CD4-positive, alpha-beta T cell treated with Interleukin-4 for 4 hours (primary cell): ENCODE measurements at regions not wholly inside any gene's neighbourhood (a gene's known extent, or its start where the extent isn't known, plus 50 kb on each side); places are given as distances from the start of the nearest gene placed in this dataset.
"Not testable (repeated sequence)": the region's sequence is repeated elsewhere in the genome, so short reads cannot be mapped to it uniquely, and the experiment has no call there.

ENCODE experiments used
- DNase-seq: peaks from one replicate; pipeline ENCODE4 v3.0.0-alpha.2; 2020

- DNase-seq, result no peak
Measured at GRCh38 chr3:94716326-94717018, 653.6 kb downstream of the NSUN3 start.

- no peak for DNase-seq
Measured at GRCh38 chr3:94734206-94734605, 671.3 kb downstream of the NSUN3 start.

DNA sequence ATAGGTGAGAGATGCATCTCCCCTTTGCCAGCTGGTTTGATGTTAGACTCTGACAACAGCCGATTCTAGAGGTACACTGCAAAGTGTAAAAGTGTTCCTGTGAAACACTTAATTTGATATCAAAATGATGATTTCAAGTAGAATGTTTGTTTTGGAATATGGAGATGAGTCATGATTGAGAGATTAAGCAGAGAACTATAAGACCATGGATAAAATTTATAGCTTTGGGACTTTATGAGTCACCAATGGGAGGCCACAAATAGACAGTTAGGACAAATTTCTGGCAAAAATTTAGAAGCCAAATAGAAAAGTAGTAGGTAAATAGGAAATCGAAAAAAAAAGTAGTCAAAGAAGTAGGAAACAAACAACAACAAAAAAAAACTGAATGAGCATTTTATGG, 672.5 kb downstream of the NSUN3 start:
- DNase-seq, result no peak

DNA sequence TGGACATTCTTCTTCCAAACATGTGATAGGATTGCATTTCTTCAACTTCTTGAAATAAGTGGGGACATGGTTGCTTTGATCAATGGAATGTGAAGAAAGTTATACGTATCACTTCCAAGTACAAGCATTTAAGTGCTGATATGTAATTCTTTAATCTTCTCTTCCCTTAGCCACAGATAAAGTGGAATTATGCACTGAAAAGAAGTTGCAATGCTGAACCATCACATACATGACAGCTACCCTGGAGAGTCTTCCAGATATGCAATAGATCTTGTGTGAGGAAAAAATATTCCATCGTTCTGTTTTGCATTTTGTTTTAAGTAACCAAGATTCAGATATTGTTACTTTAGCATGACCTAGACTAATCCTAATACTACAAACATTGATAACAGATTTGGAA, 674.3 kb downstream of the NSUN3 start:
- DNase-seq, result no peak

DNA sequence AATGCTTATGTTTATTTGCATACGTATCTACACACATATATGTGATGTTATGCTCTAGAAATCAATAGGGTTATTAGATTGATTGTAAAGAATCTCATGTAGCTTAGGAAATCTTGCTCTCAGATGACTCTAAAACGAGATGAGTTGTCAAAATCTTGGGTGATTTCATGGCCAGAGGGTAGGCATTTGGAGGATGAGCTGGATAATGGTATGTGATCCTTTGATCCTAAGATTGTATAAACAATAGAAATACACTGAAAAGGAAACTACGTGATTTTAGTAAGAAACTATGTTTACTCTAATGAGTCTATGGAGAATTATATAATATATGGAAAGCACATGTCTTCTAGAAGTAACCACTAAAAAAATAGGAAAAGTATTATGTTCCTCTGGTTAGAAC, 676.6 kb downstream of the NSUN3 start:
- DNase-seq, result no peak

DNA sequence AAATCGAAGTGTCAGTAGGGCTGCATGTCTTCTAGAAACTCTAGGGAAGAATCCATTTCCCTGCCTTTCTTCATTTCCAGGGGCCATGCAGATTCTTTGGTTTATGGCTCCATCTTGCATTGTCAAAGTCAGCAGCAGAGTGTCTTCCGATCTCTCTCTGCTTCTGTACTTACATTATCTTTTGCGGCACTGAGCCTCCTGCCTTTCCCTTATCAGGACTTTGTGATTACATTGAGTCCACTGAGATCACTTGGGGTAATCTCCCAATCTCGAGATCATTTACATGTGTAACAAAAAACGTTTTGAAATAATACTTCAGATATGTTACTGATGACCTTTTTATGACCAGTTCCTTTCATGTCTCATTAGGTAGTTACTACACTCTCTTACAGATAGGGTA, 695.9 kb downstream of the NSUN3 start:
- no peak for DNase-seq

DNA sequence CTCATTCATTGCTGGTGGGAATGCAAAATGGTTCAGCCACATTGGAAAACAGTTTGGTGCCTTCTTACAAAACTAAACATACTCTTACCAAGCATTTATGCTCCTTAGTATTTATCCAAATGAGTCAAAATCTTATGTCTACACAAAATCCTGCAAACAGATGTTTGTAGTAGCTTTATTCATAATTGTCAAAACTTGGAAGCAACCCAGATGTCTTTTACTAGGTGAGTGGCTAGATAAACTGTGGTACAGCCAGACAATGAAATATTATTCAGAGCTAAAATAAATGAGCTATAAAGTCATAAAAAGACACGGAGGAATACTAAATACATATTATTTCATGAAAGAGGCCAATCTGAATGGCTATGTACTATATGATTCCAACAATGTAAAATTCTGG, 709.5 kb downstream of the NSUN3 start:
- DNase-seq, result no peak

DNA sequence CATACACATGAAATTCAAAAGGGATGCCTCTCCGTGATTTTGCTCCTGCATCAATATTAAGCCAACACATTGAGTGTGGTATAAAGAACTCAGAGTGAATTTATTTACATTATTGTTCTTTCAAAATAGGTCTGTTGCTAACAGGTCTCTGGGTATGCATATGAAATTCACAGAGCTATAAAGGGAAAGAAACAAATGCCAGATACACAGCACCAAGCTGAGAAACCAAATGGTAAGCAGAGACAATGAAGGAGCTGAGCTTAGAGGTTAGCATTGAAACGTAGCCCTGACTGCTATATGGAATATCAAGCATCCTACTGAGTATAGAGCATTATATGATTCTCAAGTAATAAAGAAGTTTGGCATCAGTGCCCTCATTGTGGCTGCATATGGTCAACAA, 712.9 kb downstream of the NSUN3 start:
- no peak for DNase-seq

GRCh38 chr3:94776401-94776915, 713.6 kb downstream of the NSUN3 start:
- DNase-seq, result no peak

- no peak for DNase-seq
Measured at GRCh38 chr3:94778289-94778688, 715.4 kb downstream of the NSUN3 start.

DNA sequence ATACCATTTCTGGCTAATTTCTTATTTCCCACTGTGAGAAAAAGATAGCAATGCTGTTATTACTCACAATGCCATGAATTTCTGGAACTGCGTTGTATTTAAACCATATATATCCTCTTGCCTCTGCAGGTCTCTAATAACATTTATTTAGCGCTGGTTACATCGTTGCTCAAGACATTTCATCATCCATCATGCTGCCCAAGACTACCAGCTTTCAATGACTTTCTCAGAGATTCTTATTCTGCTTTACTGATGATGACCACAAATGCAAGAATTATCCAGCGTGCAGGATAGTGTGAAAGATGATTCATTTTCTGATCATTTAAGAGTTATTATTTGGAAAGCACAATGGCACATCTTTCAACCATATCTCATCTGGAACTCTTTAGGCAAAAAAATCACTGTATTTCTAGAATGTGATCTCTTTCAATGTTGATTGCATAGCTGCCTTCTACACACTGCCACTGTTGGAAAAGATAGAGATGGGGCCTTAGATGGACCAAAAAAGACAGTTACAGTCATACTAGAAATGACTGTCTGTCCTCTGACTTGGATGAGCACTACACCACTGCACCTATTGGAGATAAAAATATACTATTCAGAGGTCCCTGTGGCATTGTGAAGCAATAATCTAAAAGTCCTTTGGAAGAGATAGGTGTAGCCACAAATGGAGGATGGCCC, 716.1 kb downstream of the NSUN3 start:
- no peak for DNase-seq

DNA sequence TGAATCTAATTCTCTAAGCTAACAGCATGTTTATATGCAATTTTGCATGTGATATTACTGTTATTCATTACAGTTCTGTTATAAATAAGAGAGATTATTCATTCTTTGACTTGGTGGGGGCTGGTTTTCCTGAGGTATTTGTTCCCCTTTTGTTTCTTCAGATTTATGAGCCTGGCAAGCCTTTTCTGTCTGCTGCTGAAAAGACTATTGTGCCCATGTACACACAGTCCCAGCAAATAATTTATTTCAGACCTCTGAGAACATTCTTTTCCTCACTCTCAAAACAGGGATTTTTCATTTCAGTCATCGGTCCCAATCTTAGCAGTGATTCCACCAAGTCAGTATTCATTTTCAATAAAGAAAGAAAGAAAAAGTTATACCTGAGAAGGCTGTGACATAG, 716.8 kb downstream of the NSUN3 start:
- no peak for DNase-seq

DNA sequence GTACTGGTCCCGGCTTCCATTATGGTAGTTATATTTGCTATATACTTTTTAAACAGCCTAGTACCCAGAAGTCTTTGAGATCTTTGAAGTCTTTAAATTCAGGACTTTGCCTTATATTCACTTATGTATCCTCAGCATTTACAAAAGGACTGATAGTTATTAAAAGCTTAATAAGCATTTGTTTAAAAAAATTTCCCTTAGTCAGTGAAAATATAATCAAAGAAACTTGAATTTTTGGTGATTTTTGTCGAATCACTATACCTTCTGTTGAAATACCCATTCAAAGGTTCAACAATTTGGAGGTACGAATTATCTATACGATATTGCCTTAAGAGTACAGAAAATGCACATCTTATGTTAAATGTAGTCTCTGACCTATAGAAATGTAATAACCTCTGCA, 721.4 kb downstream of the NSUN3 start:
- no peak for DNase-seq

GRCh38 chr3:94787066-94787465, 724.2 kb downstream of the NSUN3 start:
- DNase-seq, result no peak

- no peak for DNase-seq
Measured at GRCh38 chr3:94787734-94788270, 724.9 kb downstream of the NSUN3 start.

- no peak for DNase-seq
Measured at GRCh38 chr3:94794563-94794962, 731.7 kb downstream of the NSUN3 start.

DNA sequence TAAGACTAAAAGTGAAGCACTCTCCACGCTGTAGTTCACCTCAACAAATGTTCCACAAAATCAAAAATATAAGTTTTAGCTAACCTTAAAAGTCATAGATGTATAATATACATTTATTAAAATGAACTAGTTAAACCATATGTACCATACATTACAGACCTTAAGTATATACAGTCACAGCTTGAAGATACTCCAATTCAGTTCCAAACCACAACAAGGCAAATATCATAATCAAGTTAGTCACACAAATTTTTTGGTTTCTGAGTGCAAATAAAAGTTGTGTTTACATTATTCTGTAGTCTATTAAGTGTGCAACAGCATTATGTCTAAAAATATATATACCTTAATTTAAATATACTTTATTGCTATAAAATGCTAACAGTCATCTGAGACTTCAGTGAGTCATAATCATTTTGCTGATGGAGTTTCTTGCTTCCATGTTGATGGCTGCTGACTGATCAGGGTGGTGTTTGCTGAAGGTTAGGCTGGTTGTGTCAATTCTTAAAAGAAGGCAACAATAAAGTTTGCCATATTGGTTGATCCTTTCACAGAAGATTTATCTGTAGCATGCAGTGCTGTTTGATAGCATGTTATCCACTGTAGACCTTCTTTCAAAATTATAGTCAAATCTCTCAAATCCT, 736.7 kb downstream of the NSUN3 start:
- DNase-seq, result no peak

- DNase-seq, result no peak
Measured at GRCh38 chr3:94811836-94812235, 749.0 kb downstream of the NSUN3 start.

DNA sequence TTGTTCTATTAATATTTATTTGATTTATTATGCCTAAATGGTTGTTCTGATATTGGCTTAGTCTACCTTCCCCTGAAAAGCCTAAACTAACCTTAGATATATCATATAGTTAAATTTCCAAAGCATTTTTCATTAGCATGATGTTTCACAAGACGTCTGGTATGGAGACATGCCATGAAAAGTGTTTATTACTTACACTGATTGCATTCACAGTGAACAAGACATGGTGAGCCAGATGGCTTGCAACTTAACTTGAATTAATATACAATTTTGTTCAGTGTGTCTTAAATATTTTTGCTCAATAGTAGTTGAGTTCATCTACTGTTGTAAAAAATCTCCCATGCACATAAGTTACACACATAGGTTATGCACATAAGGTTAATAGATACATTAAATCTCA, 758.4 kb downstream of the NSUN3 start:
- no peak for DNase-seq

DNA sequence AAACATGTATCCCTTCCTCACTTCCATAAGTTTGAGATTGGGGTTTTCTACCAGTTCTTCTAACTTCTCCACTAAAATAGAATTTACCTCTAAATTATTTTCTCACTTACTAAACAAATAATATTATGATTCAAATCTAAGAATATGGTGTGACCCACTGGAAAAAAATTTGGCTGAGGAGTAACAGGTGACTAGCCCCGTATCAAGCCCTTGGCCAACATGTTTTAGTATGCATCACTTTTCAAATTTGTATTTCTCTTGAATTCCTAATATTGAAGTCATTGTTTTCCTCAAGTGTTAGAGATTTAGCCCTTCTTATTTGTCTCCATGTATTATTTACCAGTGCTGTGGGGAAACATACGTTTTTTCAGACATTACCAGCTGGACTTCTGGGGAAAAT, 759.4 kb downstream of the NSUN3 start:
- no peak for DNase-seq

GRCh38 chr3:94846251-94846650, 783.4 kb downstream of the NSUN3 start:
- DNase-seq, result not testable (repeated sequence)

DNA sequence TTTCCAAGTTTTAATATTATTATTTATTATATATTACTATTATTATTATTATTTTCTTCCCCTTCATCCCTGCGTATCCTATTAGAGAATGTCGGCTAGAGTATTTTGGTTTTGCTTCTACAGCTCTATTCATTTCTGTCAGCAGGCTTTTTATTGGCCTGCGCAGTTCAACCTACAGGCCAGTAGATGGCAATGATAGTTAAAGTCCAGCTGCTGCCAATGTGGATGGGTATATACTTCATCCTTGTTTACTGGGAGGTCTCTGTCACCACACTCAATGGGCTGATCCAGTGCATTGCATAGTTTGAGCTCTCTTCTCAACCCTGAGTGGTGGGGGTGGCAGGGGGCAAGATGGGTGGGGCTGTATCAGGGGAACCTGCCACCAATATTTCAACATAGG, 799.8 kb downstream of the NSUN3 start:
- DNase-seq, result no peak

DNA sequence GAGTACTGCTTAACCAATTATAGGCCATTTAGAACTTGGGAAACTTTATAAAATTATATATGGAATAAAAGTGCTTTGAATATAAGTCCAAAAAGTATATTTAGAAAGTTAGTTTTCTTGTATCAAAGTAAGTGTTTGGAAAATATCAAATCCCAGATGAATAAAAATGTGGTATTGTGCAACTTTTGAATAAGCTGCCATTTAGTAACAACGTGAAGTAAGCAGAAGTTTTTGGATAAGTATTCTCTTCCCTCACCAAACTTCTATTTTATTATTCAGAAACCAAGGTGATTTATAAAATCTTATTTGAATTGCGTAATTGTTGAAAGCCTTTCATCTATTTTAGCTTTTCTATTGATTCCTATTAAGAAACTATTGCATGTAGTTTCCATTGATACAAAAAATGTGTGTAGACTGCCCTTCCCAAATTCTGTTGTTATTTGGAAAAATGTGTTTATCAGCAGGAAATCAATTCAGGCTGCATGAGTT, 806.2 kb downstream of the NSUN3 start:
- DNase-seq, result no peak

DNA sequence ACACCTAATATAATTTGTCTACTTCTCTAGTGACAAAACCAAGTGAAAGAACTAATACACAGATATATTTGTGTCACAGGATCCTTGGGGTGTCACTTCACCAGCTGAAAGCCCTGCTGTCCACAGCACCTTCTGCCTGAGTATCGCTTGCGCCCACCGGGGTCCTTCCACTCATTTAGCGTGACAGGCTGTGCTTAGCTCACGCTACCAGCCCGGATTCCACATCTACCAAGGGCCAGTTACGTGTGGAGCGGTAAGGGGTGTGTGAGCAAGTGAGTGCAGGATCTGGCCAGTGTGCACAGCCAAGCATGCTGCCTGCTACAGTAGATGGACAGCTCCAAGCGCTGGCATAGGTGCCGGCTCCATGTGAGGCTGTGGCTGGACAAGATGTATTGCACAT, 810.9 kb downstream of the NSUN3 start:
- DNase-seq, result no peak
